ENCODE measurements at regions not wholly inside any gene's neighbourhood (a gene's known extent, or its start where the extent isn't known, plus 50 kb on each side); places are given as distances from the start of the nearest gene placed in this dataset.

DNA sequence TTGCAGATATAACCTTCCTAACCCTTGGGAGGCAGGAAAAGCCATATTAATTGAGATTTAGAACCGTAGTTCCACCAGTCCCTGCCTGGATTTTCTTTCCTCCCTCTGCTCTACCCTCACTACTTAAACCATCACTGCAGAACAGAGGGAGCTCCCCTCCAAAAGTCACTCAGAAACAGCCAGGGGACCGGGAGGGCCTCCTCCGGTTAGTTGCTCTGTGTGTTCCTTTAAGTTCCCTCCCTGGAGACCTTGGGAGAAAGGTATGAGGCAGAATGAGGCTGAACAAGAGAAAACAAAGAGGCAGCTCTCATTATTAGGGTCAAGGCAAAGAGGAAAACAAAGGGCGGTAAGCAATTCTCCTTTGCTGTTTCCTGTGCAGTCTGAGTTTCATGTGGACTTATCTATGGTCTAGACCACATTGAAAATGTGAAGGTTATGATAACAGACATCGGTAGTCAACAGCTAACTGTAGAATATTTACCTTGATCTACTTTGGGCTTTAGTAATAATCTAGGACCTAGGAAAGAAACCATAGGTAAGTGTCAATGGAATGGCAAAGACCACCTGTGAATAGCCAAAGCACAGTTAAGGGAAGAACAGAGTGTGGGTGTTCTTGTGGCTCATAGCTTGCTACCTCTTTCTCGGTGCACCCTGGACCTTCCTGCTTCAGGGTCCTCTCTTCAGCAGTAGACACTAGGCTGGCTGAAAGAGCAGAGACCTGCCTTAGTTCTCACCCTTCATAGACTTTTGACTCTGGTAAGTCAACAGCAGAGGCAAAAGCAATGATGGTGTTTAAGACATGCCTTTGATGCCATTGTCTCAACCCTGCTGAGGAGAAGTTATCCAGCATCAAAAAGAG lies 250.9 kb upstream of the CITED2 start:
- no peak for DNase-seq

DNA sequence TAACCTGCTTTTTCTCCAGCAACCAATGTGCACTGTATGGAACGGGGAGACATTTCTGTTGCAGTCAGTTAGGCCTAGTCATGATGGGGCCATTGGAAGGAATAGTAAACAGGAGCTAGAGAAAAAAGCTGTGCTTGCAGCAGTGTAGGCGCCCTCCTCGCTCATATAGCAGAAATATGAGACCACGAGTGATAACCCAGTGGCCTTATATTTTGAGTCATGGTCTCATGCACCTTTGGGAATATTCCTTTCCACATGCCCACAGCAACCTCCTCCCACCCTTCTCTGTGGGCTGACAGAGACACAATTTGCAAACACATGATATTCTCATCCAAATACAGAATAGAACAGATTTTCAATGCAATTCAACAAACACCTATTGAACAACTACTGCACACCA lies 248.9 kb upstream of the CITED2 start:
- DNase-seq, result no peak

- no peak for DNase-seq
Measured at GRCh38 chr6:139613496-139613895, 239.0 kb upstream of the CITED2 start.

GRCh38 chr6:139612135-139612465 lies 237.7 kb upstream of the CITED2 start:
- no peak for DNase-seq

DNA sequence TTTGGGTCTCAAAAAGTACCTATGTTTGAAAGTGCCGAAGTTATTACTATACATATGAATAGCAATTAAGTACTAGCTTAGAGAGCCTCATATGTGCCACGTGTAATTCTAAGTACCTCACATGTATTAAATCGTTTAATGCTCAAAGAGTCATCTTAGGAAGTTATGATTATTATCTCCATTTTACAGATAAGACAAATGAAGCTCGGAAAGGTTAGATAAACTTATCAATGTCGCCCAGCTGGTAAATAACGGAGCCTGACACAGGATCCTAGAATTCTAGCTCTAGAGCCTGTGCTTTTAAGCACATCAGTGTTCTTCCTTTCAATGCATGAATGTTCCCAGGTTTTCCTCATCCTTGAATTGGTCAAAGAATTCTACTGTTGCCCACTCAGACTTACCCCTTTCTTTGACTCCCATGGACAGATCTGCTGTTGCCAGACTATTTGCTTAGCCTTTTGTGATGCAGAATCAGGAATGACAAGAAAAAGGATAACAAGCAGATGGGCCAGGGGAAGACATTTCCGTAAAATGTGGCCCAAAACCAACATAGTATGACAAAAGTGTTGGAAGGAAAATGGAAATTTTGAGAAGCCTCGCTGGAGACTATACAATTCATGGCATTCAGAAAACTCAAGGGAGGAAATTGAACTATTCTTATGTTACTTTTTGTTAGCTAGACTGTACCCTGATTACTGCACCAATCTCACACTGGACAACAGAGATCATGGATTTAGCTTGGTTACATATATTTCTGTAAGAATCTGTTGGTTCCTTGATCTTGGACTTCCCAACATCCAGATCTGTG lies 237.1 kb upstream of the CITED2 start:
- DNase-seq, result no peak

DNA sequence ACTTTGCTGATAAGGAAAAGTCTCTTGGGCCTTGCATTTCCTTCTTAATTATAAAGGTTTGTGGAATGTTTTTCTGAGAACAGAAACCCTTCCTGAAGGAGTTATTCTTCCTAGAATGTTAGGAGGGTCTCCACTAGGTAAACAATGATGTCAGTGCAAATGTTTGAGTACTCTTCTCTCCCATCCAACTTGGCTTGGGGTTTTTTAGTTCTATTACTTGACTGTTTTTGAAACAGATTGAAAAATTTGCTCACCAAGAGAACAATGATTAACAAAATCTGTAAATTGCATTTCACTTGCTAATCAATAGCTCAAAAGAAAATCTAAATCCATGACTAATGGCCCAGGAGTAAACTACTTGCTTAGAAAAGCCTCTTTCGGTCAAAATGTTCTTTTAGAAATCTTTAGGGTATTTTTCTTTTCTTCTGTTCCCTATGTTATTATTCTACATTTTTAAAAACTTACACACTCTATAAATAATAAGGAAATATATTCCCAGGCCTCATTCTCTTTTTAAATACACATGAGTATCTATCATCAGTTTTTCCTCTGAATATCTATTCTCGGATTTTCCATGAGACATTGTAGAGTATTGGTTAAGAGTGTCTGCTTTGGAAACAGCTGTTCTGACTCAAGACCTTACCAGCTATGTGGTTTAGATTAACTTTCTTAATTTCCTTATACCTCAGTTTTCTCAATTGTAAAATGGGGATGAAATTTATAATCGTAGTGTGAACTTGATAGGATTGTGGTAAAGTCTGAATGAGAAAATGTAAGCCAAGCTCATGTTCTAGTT lies 234.2 kb upstream of the CITED2 start:
- DNase-seq, result no peak

GRCh38 chr6:139605350-139605749 lies 230.9 kb upstream of the CITED2 start:
- DNase-seq, result no peak

GRCh38 chr6:139603581-139603980 lies 229.1 kb upstream of the CITED2 start:
- no peak for DNase-seq

- no peak for DNase-seq
Measured at GRCh38 chr6:139602577-139602976, 228.1 kb upstream of the CITED2 start.

GRCh38 chr6:139600919-139601475 lies 226.5 kb upstream of the CITED2 start:
- DNase-seq, result no peak

DNA sequence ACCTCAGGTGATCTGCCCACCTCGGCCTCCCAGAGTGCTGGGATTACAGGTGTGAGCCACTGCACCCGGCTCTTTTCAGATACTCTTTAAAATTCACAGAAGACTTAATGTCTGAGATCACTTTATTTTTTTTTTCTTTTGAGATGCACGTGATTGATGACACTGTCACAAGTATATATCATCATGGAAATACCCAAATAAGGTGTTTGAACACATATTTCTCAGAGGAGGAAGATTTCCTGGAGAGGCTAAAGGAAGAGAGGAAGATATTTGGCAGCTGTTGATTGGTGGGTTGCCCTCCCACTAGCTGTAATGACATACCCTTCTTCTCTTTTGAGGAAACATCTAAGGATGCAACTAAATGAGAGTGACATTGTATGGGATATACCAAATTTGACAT lies 225.9 kb upstream of the CITED2 start:
- no peak for DNase-seq

- DNase-seq, result no peak
Measured at GRCh38 chr6:139597771-139598755, 223.6 kb upstream of the CITED2 start.

DNA sequence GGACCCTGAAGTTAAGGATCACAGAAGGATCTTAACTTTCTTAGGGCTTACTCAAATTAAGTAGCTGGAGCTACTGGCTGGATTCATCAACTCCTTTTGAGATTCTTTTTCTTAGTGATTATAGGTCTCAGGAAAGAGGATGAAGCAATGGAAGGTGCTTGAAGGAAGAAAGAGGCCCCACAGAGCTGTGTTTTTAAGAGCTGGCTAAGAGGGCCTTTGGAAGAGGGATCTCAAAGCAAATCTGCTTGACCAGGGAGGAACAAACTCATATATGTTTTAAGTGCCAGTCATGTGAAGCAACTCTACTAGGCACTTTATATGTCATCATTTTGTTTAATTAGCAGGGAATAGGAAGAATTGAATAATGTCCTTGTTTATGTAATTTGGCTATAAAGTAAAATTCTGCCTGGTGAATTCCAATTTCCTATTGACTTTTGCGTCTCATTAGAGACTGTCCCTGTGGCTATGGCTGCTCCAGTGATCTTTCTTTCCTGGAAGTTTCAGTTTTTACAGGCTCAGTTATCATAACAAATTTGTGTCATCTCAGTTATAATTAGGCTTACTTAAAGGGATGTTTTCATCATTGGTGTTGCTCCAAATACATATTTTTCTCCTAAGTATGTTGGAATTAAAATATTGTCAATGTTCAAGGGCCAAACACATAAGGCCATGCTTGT lies 222.8 kb upstream of the CITED2 start:
- DNase-seq, result no peak

DNA sequence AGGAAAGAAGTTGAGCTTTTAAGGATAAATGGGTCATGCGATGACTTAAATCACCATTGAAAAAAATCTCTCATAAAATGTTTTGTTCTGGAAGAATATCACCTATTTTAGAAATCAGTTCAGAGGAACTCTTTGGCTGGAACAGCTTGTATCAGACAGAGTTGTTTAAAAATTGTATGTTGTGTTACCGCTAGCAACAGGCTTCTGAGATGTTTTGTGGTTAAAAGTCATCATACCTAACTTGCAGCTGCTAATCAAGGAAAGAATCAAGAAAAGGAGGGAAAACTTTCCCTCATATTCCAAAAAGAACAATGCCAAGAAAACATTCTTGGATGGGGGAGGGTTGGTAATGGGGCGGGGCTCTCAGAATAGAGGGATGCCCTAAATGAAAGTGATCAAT lies 220.7 kb upstream of the CITED2 start:
- no peak for DNase-seq

DNA sequence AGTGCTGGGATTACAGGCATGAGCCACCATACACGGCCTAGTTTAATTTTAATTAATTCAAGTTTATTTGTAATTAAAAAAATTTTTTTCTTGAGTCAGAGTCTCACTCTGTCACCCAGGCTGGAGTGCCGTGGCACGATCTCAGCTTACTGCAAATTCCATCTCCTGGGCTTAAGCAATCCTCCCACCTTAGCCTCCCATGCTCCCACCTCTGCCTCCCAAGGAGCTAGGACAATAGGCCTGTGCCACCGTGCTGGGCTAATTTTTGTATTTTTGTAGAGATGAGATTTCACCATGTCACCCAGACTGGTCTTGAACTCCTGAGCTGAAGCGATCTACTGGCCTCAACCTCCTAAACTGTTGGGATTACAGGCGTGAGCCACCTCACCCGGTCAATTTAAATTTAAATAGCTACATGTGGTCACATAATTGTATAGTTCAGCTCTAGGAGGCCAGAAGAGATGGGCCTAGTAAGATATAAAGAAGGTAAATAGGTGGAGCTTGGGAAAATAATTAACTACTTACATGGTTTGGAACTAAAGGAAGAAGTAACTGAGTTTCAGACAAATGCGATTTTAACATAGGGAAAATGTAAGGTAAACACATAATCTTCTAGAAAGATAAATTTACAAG lies 220.0 kb upstream of the CITED2 start:
- no peak for DNase-seq

GRCh38 chr6:139593081-139593480 lies 218.6 kb upstream of the CITED2 start:
- DNase-seq, result no peak

GRCh38 chr6:139592011-139592410 lies 217.6 kb upstream of the CITED2 start:
- no peak for DNase-seq

DNA sequence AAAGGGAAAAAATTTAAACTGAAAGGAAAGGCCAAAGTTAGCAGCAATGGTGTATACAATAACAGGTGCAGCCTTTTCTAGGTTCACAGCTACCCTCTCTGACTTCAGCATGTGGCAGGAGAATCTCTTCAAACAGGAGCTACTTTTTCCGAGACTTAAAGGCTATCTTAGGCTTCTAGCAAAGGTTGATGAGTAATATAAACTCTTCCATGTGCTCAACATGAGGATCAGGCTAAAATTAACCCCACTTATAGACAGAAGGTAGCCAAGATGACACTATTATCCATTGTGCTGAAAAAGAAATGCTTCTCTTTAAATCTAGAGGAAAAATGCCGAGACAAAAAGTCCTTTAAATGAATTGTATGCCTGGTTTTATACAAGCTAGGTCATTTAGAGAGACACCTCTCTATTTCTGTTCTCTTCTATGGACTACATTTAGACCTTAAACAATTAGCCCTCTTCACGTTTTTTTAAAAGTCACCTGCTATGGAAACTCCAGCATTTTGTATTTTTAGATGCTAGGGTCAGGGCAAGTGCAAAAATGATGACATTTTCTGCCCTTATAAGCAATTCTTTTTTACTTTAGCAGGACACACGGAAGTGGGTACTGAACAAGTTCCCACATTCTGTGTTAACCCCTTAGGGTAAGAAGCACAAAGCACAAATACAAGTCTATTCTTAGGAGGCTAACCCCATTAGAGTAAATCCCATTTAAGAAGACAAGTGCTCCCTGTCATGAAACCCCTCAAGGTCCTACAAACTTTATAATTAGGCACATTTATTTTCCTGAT lies 216.8 kb upstream of the CITED2 start:
- DNase-seq, result no peak

DNA sequence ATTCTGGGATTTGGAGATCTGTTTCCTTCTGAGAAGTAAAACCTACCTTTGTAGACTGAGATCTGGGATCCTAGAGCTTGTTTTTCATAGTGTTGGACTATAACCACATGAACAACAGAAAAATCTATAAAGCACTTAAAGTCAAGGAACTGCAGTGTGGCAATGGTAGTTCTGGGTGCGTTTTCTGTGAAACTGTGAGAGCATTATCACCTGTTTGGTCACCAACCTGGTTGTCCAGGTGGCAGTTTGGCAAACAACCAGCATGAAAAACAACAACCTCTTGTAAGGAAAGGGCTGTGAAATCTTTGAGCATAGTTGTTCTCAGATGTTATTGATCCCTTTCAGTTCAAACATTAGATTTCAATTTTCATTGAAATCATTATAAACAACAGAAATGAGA lies 215.8 kb upstream of the CITED2 start:
- no peak for DNase-seq
